Ishikawa (cell line): ENCODE measurements at regions not wholly inside any gene's neighbourhood (a gene's known extent, or its start where the extent isn't known, plus 50 kb on each side); places are given as distances from the start of the nearest gene placed in this dataset.

ENCODE experiments used
- CEBPB ChIP-seq: IDR thresholded peaks from 2 replicates; pipeline ENCODE4 v1.6.1; 2012
- CREB1 ChIP-seq: IDR thresholded peaks from 2 replicates; pipeline ENCODE4 v1.6.1; 2012; ENCODE audit warnings: low read depth
- EGR1 ChIP-seq: IDR thresholded peaks from 2 replicates; pipeline ENCODE4 v1.6.1; 2012
- EP300 ChIP-seq: IDR thresholded peaks from 2 replicates; pipeline ENCODE4 v1.6.1; 2012; ENCODE audit warnings: borderline replicate concordance
- FOXM1 ChIP-seq: IDR thresholded peaks from 2 replicates; pipeline ENCODE4 v1.6.1; 2012; ENCODE audit warnings: low read depth, borderline replicate concordance
- MAX ChIP-seq: IDR thresholded peaks from 2 replicates; pipeline ENCODE4 v1.6.1; 2012
- NFIC ChIP-seq: IDR thresholded peaks from 2 replicates; pipeline ENCODE4 v1.6.1; 2012
- RAD21 ChIP-seq: IDR thresholded peaks from 2 replicates; pipeline ENCODE4 v1.6.1; 2012; ENCODE audit warnings: low read depth
- REST ChIP-seq: IDR thresholded peaks from 2 replicates; pipeline ENCODE4 v1.6.1; 2012; ENCODE audit warnings: low read depth, mild to moderate bottlenecking
- TAF1 ChIP-seq: IDR thresholded peaks from 2 replicates; pipeline ENCODE4 v1.6.1; 2012; ENCODE audit warnings: low read depth, mild to moderate bottlenecking
- TCF12 ChIP-seq: IDR thresholded peaks from 2 replicates; pipeline ENCODE4 v1.6.1; 2012; ENCODE audit warnings: low read depth
- TEAD4 ChIP-seq: IDR thresholded peaks from 2 replicates; pipeline ENCODE4 v1.6.1; 2012
- USF1 ChIP-seq: IDR thresholded peaks from 2 replicates; pipeline ENCODE4 v1.6.1; 2012
- YY1 ChIP-seq: IDR thresholded peaks from 2 replicates; pipeline ENCODE4 v1.6.1; 2012; ENCODE audit warnings: low read depth
- ZBTB7A ChIP-seq: IDR thresholded peaks from 2 replicates; pipeline ENCODE4 v1.6.1; 2012; ENCODE audit warnings: low read depth

- TF ChIP-seq CEBPB, result no peak
- TF ChIP-seq EP300, result no peak
- TF ChIP-seq NFIC, result no peak
- no peak for TF ChIP-seq REST
- no peak for TF ChIP-seq USF1
- TF ChIP-seq YY1, result no peak
- no peak for TF ChIP-seq TEAD4
- no peak for TF ChIP-seq ZBTB7A
- no peak for TF ChIP-seq FOXM1
- no peak for TF ChIP-seq TCF12
- no peak for TF ChIP-seq RAD21
- TF ChIP-seq EGR1, result no peak
- no peak for TF ChIP-seq CREB1
- no peak for TF ChIP-seq TAF1
Observed at GRCh38 chr15:98296653-98297052, 336.1 kb downstream of the ARRDC4 start.

- no peak for TF ChIP-seq CREB1
- no peak for TF ChIP-seq TAF1
- TF ChIP-seq TEAD4, result no peak
- TF ChIP-seq EP300, result no peak
- TF ChIP-seq CEBPB, result no peak
- TF ChIP-seq NFIC, result no peak
- no peak for TF ChIP-seq TCF12
- no peak for TF ChIP-seq REST
- TF ChIP-seq MAX, result no peak
- no peak for TF ChIP-seq USF1
- no peak for TF ChIP-seq FOXM1
- TF ChIP-seq EGR1, result no peak
- TF ChIP-seq RAD21, result no peak
- no peak for TF ChIP-seq ZBTB7A
- no peak for TF ChIP-seq YY1
Observed at GRCh38 chr15:98304371-98304770, 343.9 kb downstream of the ARRDC4 start.

GRCh38 chr15:98308117-98308516 is 340.2 kb upstream of the IGF1R start:
- TF ChIP-seq RAD21 (no peak), MAX (no peak), EP300 (no peak), FOXM1 (no peak), ZBTB7A (no peak), REST (no peak), CEBPB (no peak), TEAD4 (no peak), TCF12 (no peak), YY1 (no peak), CREB1 (no peak), NFIC (no peak)

- TF ChIP-seq RAD21 (peak; percentile 65), MAX (no peak)
Observed at GRCh38 chr15:98311566-98312188, 336.7 kb upstream of the IGF1R start.
